OCI-LY3 (cell line): ENCODE measurements at regions not wholly inside any gene's neighbourhood (a gene's known extent, or its start where the extent isn't known, plus 50 kb on each side); places are given as distances from the start of the nearest gene placed in this dataset.

Experiments used
- H2AFZ ChIP-seq: fragments of 200-600, 300-600 bp; shearing (Covaris generic); 2 replicates; pipeline ENCODE4 v1.6.0; 2014; ENCODE audit warnings: antibody characterized with exemption, low read depth, low read length
- H3K27ac ChIP-seq: fragments of 200-600, 300-600 bp; sonication (generic); 2 replicates; pipeline ENCODE4 v1.5.1; 2014; ENCODE audit warnings: mild to moderate bottlenecking, low read length, moderate library complexity, mixed read lengths
- H3K27me3 ChIP-seq: fragments of 200-600, 300-600 bp; sonication (generic); 2 replicates; pipeline ENCODE4 v1.6.1; 2014; ENCODE audit warnings: low read depth, low read length, mixed read lengths
- H3K36me3 ChIP-seq: fragments of 200-600, 300-600 bp; sonication (generic); replicated peaks from 2 replicates; pipeline ENCODE3; 2014; ENCODE audit warnings: low read depth, low read length, mixed read lengths
- H3K4me1 ChIP-seq: fragments of 300-600, 200-600 bp; sonication (generic); 2 replicates; pipeline ENCODE4 v1.6.1; 2014; ENCODE audit warnings: low read length, mixed read lengths
- H3K4me2 ChIP-seq: fragments of 200-600, 300-600 bp; sonication (generic); 2 replicates; pipeline ENCODE4 v1.6.1; 2014; ENCODE audit warnings: low read length, mixed read lengths
- H3K4me3 ChIP-seq: fragments of 300-600, 200-600 bp; sonication (generic); 2 replicates; pipeline ENCODE4 v1.5.1; 2014; ENCODE audit warnings: antibody characterized with exemption, mild to moderate bottlenecking, low read length, moderate library complexity
- H3K79me2 ChIP-seq: fragments of 300-600, 200-600 bp; shearing (Covaris generic); 2 replicates; pipeline ENCODE4 v1.6.1; 2014; ENCODE audit warnings: mild to moderate bottlenecking, low read length, mixed read lengths
- H3K9ac ChIP-seq: fragments of 300-600, 200-600 bp; shearing (Covaris generic); 2 replicates; pipeline ENCODE4 v1.6.0; 2014; ENCODE audit warnings: mild to moderate bottlenecking, low read length, moderate library complexity
- H3K9me3 ChIP-seq: fragments of 200-600, 300-600 bp; shearing (Covaris generic); 2 replicates; pipeline ENCODE4 v1.6.1; 2014; ENCODE audit warnings: low read length, mixed read lengths; ENCODE audit not compliant: insufficient read depth
- H4K20me1 ChIP-seq: fragments of 200-600, 300-600 bp; sonication (generic); 2 replicates; pipeline ENCODE4 v1.6.1; 2016; ENCODE audit warnings: low read length, mixed read lengths; ENCODE audit not compliant: insufficient read depth
- EZH2phosphoT487 ChIP-seq: fragments of 200-600 bp; shearing (Covaris generic); IDR thresholded peaks from 2 replicates; pipeline ENCODE4 v1.6.1; 2018; ENCODE audit warnings: antibody characterized with exemption, mixed run types, low read depth
- TF ChIP-seq, protein P1 (sequence below): fragments of 200-600, 300-600 bp; sonication (generic); IDR thresholded peaks from 2 replicates; pipeline ENCODE4 v1.5.1; 2014; ENCODE audit warnings: antibody characterized with exemption, low read length, low read depth

DNA sequence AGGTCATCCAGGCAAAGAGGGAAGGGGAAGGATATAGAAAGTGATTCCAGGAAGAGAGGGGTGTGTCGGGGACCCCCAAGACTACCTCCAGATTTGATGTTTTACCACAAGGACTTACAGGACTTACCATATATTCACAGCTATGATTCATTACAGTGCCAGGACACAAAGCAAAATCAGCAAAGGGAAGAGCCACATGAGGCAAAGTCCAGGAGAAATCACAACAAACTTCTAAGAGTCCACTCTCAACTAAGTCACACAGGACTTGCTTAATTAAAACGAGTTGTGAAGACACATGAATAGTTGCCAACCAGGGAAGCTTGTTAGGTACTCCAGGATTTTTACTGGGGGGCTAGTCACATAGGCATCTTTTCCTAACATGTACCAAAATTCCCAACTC lies 217.3 kb downstream of the TTLL7 start:
- Histone ChIP-seq H3K4me1 (peaks cover 7% of the 10 kb centered on the region), H3K4me2 (no peak overlapping the region), H3K36me3 (no peaks in the 10 kb centered on the region), H3K9me3 (no peaks in the 10 kb centered on the region), H4K20me1 (no peaks in the 10 kb centered on the region), H3K27me3 (no peaks in the 10 kb centered on the region), H3K9ac (no peak overlapping the region), H2AFZ (no peak overlapping the region), H3K27ac (no peak overlapping the region), H3K4me3 (no peak overlapping the region), H3K79me2 (no peaks in the 10 kb centered on the region)
- TF ChIP-seq, protein P1, sequence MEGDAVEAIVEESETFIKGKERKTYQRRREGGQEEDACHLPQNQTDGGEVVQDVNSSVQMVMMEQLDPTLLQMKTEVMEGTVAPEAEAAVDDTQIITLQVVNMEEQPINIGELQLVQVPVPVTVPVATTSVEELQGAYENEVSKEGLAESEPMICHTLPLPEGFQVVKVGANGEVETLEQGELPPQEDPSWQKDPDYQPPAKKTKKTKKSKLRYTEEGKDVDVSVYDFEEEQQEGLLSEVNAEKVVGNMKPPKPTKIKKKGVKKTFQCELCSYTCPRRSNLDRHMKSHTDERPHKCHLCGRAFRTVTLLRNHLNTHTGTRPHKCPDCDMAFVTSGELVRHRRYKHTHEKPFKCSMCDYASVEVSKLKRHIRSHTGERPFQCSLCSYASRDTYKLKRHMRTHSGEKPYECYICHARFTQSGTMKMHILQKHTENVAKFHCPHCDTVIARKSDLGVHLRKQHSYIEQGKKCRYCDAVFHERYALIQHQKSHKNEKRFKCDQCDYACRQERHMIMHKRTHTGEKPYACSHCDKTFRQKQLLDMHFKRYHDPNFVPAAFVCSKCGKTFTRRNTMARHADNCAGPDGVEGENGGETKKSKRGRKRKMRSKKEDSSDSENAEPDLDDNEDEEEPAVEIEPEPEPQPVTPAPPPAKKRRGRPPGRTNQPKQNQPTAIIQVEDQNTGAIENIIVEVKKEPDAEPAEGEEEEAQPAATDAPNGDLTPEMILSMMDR: no peak
- no peak for TF ChIP-seq EZH2phosphoT487

GRCh38 chr1:83779565-83779964 lies 219.4 kb downstream of the TTLL7 start:
- no peaks in the 10 kb centered on the region for H3K36me3 ChIP-seq
- H4K20me1 ChIP-seq: no peaks in the 10 kb centered on the region
- no peaks in the 10 kb centered on the region for H3K9me3 ChIP-seq
- no peak overlapping the region for H2AFZ ChIP-seq
- TF ChIP-seq EZH2phosphoT487: no peak
- TF ChIP-seq, protein P1: no peak
- no peak overlapping the region for H3K4me2 ChIP-seq
- H3K4me1 ChIP-seq: peaks cover 7% of the 10 kb centered on the region
- no peaks in the 10 kb centered on the region for H3K27me3 ChIP-seq
- no peak overlapping the region for H3K9ac ChIP-seq
- no peak overlapping the region for H3K27ac ChIP-seq
- no peaks in the 10 kb centered on the region for H3K79me2 ChIP-seq
- H3K4me3 ChIP-seq: no peak overlapping the region

DNA sequence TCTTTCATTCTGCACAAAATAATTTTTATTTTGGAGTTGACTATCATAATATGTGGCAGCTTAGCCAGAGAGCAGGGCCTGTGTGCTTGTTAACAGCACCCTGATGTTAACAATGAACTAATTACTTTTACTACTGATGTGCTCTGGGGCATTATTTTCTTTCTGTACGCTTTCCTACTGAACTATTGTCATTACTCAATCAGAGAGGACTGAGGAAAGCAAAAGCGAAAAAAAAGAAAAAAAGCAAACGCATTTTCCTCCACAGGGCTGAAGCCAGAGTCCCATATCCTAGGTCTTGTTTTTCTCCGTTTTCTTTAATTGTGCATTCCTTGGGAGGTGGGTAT lies 221.2 kb downstream of the TTLL7 start:
- Histone ChIP-seq H3K36me3 (no peaks in the 10 kb centered on the region), H3K79me2 (no peaks in the 10 kb centered on the region), H3K4me3 (no peak overlapping the region), H3K27me3 (no peaks in the 10 kb centered on the region), H3K4me1 (peaks cover 11% of the 10 kb centered on the region), H3K27ac (no peak overlapping the region), H2AFZ (no peak overlapping the region), H3K9me3 (no peaks in the 10 kb centered on the region), H4K20me1 (no peaks in the 10 kb centered on the region), H3K4me2 (peak overlapping the region; percentile 21; the same call in 1 of the 2 replicates), H3K9ac (no peak overlapping the region)
- no peak for TF ChIP-seq EZH2phosphoT487
- TF ChIP-seq, protein P1: no peak

DNA sequence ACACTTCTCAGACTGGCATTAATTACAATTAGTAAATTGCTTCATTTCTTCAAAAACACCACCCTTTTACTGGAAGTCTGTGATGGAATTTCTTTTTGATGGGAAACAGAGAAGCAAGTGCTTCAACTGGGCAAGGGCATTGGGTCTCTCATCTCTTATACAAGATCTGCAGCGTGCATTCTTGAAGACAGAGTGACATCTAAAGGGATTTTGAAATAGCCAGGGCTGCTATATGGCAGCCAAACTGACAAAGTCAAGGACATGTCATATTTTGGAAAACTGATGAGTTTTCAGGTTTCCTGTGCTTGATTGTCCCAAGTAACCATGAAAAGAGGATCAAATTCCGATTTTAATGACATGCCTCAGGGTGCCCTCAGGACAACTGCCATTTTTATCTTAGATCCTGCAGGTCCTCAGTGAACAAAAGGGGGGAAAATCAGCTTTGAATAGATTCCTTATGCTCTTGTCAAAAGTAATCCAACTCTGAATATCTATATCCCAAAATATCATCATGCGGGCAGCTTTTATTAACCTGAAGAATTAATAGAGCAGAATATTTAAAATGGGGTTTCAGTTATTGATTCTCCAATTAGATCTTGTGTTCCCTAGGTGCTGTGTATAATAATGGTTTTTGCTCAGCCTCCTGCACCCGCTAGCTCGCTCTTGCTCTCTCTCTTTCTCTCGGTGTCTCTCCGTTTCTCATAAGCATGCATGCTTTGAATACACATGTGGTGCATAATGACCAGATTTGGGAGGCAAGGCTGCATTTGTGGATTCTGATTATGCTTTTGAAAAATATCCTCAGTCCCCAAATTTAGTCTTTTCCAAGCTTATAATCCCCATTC lies 221.8 kb downstream of the TTLL7 start:
- Histone ChIP-seq H3K9ac (no peak overlapping the region), H2AFZ (no peak overlapping the region), H3K9me3 (no peaks in the 10 kb centered on the region), H3K27me3 (no peaks in the 10 kb centered on the region), H3K79me2 (no peaks in the 10 kb centered on the region), H3K27ac (no peak overlapping the region), H3K4me1 (peaks cover 17% of the 10 kb centered on the region), H3K4me3 (no peak overlapping the region), H3K36me3 (no peaks in the 10 kb centered on the region), H3K4me2 (no peak overlapping the region), H4K20me1 (no peaks in the 10 kb centered on the region)
- TF ChIP-seq, protein P1: 0 out of 2 replicates have a peak, but pooled peaks have one; percentile 17
- TF ChIP-seq EZH2phosphoT487: no peak
